ENCODE measurements at regions not wholly inside any gene's neighbourhood (a gene's known extent, or its start where the extent isn't known, plus 50 kb on each side); places are given as distances from the start of the nearest gene placed in this dataset.

DNA sequence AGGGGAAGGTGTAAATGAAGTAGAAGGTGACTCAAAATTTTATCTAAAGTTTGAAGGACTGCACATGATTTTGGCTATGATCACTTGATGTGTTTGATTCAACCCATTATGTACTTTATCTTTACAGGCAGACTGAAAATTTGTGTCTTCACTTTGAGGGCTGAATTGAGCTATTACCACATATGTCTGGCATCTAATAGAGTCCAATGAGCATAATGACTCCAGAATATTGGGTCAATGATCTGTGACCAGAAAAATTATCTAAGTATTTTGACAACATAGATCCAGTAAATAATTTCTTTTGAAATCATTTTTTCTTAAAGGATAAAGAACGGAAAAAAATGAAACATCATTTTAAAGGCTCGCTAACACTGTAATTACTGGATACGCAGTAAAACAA is 2810.0 kb downstream of the PCDH9 start:
- no peaks in the 10 kb centered on the region for H3K36me3 ChIP-seq (ENCODE audit: control insufficient read depth, insufficient read depth, low read length)
- no peaks in the 10 kb centered on the region for H3K27me3 ChIP-seq (replicated peaks; ENCODE audit: control insufficient read depth, insufficient read depth, low read length)
- DNase-seq (ENCODE audit: extremely low read depth, insufficient read length), result no peak
- no peak overlapping the region for H3K4me3 ChIP-seq (replicated peaks; ENCODE audit: low read depth, low read length)
- TF ChIP-seq, protein P1, sequence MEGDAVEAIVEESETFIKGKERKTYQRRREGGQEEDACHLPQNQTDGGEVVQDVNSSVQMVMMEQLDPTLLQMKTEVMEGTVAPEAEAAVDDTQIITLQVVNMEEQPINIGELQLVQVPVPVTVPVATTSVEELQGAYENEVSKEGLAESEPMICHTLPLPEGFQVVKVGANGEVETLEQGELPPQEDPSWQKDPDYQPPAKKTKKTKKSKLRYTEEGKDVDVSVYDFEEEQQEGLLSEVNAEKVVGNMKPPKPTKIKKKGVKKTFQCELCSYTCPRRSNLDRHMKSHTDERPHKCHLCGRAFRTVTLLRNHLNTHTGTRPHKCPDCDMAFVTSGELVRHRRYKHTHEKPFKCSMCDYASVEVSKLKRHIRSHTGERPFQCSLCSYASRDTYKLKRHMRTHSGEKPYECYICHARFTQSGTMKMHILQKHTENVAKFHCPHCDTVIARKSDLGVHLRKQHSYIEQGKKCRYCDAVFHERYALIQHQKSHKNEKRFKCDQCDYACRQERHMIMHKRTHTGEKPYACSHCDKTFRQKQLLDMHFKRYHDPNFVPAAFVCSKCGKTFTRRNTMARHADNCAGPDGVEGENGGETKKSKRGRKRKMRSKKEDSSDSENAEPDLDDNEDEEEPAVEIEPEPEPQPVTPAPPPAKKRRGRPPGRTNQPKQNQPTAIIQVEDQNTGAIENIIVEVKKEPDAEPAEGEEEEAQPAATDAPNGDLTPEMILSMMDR (IDR thresholded peaks at IDR 0.05; ENCODE audit: insufficient read depth, low read length, poor library complexity, severe bottlenecking), result no peak

DNA sequence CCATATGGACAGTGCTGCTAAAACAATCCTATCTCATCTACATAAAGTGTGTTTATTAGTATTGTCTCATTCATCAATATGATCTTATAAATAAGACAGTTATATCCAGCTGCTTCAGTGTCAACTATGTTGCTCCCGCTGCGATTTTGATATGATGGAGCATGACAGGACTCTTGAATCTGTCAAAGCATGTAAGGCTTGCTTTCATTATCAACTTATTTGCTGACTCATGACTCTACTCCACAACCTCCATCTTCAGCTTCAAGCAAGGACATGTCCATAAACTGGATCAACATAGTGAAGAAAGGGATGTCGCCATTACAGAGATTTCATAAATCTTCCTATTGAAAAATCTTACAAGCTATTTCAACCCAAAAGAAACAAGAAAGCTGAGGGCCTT is 2812.6 kb downstream of the PCDH9 start:
- TF ChIP-seq, protein P1 (IDR thresholded peaks at IDR 0.05; ENCODE audit: insufficient read depth, low read length, poor library complexity, severe bottlenecking), result no peak

DNA sequence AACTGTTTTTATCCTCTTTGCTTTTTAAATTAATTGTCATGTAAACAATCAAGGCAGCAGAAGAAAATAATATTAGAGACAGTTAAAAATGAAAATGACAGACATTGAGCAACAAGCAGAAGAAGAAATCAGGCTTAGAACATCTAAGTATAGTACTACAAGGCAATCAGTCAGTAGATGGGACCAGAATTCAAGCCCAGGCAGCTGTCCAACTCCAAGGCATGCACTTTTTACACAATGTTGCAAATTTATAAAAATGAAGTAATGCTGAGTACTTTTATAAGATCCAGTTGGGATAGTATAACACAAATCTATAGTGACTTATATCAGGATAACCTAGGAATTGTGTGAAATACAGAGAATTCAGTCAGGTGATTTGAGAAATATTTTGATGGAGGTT is 2815.8 kb downstream of the PCDH9 start:
- TF ChIP-seq, protein P1 (IDR thresholded peaks at IDR 0.05; ENCODE audit: insufficient read depth, low read length, poor library complexity, severe bottlenecking), result no peak
- no peak overlapping the region for H3K4me3 ChIP-seq (replicated peaks; ENCODE audit: low read depth, low read length)
- H3K27me3 ChIP-seq (replicated peaks; ENCODE audit: control insufficient read depth, insufficient read depth, low read length), result no peaks in the 10 kb centered on the region
- H3K36me3 ChIP-seq (ENCODE audit: control insufficient read depth, insufficient read depth, low read length), result no peaks in the 10 kb centered on the region
- no peak for DNase-seq (ENCODE audit: extremely low read depth, insufficient read length)

More for the DNA sequence above, 2812.6 kb downstream of the PCDH9 start:
- Histone ChIP-seq H3K36me3 (ENCODE audit: control insufficient read depth, insufficient read depth, low read length) (no peaks in the 10 kb centered on the region), H3K27me3 (replicated peaks; ENCODE audit: control insufficient read depth, insufficient read depth, low read length) (no peaks in the 10 kb centered on the region), H3K4me3 (replicated peaks; ENCODE audit: low read depth, low read length) (no peak overlapping the region)
- no peak for DNase-seq (ENCODE audit: extremely low read depth, insufficient read length)

DNA sequence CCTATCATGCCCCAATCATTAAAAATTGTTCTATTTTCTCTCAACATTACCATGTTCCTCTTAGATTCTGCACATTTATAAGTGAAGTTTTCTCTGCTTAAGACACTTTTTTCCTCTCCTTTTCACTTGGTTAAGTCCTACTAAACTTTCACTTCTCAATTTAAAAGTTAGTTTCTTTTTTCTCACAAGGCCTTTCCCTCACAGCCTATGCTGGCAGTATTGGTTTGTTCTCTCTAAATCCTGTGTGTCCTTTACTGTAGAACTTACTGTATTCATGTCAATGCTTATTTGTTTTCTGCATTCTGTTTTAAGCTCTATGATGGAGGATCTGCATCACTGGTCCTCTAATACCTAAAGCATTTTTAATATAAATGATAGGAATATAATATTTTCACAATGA is 2816.6 kb downstream of the PCDH9 start:
- H3K27me3 ChIP-seq (replicated peaks; ENCODE audit: control insufficient read depth, insufficient read depth, low read length), result no peaks in the 10 kb centered on the region
- no peak overlapping the region for H3K4me3 ChIP-seq (replicated peaks; ENCODE audit: low read depth, low read length)
- TF ChIP-seq, protein P1 (IDR thresholded peaks at IDR 0.05; ENCODE audit: insufficient read depth, low read length, poor library complexity, severe bottlenecking), result no peak
- no peaks in the 10 kb centered on the region for H3K36me3 ChIP-seq (ENCODE audit: control insufficient read depth, insufficient read depth, low read length)
- DNase-seq (ENCODE audit: extremely low read depth, insufficient read length), result no peak

DNA sequence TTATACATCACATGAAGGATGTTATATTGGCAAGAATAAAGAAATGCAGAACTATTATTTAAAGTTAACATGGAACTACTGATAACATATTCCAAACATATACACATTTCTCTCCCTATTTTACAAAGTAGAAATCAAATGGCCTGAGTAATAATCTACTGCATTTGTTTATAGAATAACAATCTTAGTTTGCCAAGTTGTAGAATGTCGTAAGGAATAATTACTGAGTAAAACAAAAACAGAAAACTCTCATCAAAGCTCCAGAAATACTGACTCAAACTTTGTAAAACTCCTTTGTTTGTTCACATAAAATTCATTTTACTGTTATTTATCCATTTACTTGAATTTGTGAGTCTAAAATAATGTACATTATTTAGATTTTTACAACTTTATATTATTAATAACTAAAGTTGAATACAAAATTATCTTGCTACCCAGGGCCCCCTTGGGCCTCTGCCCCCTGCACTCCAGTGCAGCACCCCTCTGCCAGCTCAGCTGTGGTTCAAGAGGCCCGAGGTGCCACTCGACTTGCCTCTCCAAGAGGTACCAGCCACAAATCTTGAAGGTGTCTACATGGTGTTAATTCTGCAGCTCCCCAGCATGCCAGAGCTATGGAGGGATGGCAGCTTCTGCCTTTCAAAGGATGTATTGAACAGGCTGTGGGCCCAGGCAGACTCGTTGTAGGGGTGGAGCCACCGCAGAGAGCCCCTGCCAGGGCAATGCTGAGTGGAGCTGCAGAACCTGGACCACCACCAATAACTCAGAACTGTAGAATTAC is 2819.7 kb downstream of the PCDH9 start:
- TF ChIP-seq, protein P1 (IDR thresholded peaks at IDR 0.05; ENCODE audit: insufficient read depth, low read length, poor library complexity, severe bottlenecking), result no peak
- no peak for DNase-seq (ENCODE audit: extremely low read depth, insufficient read length)
- Histone ChIP-seq H3K36me3 (ENCODE audit: control insufficient read depth, insufficient read depth, low read length) (no peaks in the 10 kb centered on the region), H3K4me3 (replicated peaks; ENCODE audit: low read depth, low read length) (no peak overlapping the region), H3K27me3 (replicated peaks; ENCODE audit: control insufficient read depth, insufficient read depth, low read length) (no peaks in the 10 kb centered on the region)
